ENCODE measurements at regions not wholly inside any gene's neighbourhood (a gene's known extent, or its start where the extent isn't known, plus 50 kb on each side); places are given as distances from the start of the nearest gene placed in this dataset.

DNA sequence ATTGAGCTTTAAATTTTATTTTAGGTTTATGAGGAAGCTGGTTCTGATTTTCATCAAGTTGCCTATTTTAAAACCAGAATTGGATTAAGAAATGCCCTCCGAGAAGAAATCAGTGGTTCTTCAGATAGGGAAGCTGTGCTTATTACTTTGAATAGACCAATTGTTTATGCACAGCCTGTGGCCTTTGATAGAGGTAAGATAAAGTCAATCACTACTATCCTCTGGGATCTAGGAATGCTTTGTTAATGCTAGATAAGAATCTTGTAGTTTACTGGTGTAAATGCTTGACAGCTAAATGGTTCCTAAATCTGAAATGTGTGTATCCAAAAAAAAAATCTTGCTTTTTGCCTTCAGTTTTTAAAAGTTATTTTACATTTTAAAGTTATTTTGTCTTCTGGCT lies 73.0 kb upstream of the ADAD1 start:
- TF ChIP-seq ZFP30 (CRISPR knock-in tag; IDR thresholded peaks at IDR 0.05) (no peak), ZNF70 (CRISPR knock-in tag; IDR thresholded peaks at IDR 0.05) (no peak), ARNTL (CRISPR knock-in tag; IDR thresholded peaks at IDR 0.05; ENCODE audit: borderline replicate concordance, low read depth) (no peak), ZNF8 (CRISPR knock-in tag; IDR thresholded peaks at IDR 0.05) (no peak)
- TF ChIP-seq, protein P1, sequence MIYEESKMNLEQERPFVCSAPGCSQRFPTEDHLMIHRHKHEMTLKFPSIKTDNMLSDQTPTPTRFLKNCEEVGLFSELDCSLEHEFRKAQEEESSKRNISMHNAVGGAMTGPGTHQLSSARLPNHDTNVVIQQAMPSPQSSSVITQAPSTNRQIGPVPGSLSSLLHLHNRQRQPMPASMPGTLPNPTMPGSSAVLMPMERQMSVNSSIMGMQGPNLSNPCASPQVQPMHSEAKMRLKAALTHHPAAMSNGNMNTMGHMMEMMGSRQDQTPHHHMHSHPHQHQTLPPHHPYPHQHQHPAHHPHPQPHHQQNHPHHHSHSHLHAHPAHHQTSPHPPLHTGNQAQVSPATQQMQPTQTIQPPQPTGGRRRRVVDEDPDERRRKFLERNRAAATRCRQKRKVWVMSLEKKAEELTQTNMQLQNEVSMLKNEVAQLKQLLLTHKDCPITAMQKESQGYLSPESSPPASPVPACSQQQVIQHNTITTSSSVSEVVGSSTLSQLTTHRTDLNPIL (CRISPR knock-in tag; IDR thresholded peaks at IDR 0.05; ENCODE audit: low read depth) = no peak

All from SK-N-SH treated with all-trans-retinoic acid at 6 μM for 48 hours (cell line).